ENCODE measurements at regions not wholly inside any gene's neighbourhood (a gene's known extent, or its start where the extent isn't known, plus 50 kb on each side); places are given as distances from the start of the nearest gene placed in this dataset.
A peak's percentile ranks its signal among the peaks of the same experiment; 100 is the strongest.
"Not testable (repeated sequence)": the region's sequence is repeated elsewhere in the genome, so short reads cannot be mapped to it uniquely, and the experiment has no call there.

GRCh38 chr22:22717664-22718063, 73.2 kb downstream of the GGTLC2 start:
- no peak for DNase-seq

DNA sequence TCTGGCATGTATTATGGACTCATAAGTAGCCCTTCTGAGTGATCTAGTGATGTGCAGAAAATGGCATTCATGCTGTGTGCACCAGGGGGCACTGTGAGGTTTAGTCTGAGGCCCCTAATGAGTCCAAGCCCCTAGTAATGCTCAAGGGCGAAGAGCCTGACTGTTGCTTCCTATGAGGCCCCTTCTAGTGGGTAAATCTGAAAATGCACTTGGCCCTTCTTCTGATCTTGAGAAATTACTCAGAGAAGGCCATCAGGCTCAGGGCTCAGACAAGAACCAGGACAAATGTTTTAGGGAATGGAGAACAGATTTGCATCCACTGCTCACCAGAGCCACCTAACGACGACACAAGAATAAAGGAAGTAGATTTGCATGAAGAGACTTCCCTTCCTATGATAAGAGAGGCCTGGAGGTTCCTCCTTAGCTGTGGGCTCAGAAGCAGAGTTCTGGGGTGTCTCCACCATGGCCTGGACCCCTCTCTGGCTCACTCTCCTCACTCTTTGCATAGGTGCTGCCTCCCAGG, 75.8 kb downstream of the GGTLC2 start:
- peak; percentile 40 to 47 for DNase-seq

DNA sequence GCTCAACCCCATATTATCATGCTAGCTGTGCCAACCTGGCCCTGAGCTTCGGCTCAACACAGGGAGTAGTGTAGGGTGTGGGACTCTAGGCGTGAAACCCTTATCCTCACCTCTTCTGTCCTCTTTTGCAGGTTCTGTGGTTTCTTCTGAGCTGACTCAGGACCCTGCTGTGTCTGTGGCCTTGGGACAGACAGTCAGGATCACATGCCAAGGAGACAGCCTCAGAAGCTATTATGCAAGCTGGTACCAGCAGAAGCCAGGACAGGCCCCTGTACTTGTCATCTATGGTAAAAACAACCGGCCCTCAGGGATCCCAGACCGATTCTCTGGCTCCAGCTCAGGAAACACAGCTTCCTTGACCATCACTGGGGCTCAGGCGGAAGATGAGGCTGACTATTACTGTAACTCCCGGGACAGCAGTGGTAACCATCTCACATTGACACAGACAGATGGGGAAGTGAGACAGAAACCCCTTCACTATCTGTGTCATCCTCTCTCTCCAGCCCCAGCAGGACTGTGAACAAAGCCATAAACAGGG, 76.4 kb downstream of the GGTLC2 start:
- DNase-seq, result peak in 1 of 2 experiments; percentile 2

DNA sequence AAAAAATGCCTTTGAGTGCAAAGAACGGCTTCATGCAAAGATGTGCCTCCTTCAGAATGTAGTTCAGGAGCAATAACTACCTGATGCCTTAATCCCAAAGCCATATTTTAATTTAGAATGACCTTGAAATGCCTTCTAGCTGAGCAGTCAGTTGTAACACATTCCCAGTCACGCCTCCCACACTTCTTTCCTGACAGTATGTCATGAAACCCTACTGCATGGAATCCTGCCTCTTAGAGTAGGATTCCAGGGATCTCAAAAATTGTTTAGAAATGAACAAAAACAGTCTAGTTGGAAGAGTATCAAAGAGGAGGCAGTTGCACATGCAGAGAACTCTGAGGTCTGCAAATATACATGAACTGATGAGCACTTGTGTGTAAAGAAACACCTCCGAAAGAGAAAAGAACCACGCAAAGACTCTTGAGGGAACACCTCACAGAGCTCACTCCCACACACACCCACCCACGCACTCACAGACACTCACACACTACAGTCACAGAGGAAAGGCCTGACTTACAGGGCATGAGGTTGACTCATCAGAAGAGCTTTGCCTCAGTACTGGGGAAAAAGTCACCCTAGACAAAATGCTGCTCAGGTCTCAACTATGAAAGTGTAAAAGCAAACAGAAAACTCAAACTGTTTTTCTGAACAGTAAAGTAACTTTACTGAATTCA, 77.4 kb downstream of the GGTLC2 start:
- DNase-seq, result peak; percentile 56 to 65

- no peak for DNase-seq
These were observed 84.0 kb downstream of the GGTLC2 start for GRCh38 chr22:22728382-22728781.

DNA sequence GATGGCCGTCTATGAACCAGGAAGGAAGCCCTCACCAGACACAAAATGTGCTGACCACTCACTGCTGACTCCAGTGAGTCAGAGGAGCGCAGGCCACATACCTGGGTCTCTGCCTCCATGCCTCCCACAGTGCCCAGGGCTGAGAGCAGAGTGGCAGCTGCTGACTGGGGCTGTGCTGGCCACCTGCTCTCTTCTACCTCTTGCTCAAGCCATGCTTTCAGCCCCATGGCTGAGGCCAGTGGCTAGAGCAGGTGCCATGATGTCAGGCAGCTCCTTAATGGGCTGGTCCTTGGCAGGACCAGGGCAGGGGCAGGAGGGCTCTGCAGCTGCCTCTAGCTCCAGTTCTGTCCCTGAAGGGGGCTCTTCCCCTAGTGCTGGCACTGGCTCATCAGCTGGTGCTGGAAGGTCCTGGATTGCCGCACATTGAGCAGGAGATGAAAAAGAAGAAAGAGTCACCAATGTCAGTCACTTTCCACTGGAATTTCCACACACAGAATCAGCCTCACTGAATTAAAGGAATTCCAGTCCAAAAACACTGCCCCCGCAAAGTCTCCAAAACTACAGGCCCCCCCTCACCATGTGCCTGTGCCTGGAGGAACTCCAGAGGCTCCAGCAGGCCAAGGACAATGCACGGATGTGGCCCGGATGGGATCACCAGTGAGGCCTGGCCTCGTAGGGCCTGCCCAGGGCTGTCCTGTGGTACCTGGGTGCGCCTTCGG, 86.4 kb downstream of the GGTLC2 start:
- no peak for DNase-seq

DNA sequence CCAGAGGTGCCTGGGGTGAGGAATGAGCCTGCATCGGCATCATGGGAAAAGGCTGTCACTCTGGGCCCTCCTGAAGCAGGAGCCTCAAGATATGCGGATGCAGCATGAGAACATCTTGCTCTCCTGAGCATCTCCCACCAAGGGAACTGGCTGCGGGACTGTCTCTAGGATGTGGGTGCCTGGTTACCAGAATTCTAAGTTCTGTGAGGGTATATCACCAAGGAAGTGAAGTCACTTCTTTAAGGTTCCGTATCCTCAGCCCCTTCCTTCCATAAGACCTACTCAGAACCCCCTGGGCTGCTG, 86.9 kb downstream of the GGTLC2 start:
- no peak for DNase-seq

DNA sequence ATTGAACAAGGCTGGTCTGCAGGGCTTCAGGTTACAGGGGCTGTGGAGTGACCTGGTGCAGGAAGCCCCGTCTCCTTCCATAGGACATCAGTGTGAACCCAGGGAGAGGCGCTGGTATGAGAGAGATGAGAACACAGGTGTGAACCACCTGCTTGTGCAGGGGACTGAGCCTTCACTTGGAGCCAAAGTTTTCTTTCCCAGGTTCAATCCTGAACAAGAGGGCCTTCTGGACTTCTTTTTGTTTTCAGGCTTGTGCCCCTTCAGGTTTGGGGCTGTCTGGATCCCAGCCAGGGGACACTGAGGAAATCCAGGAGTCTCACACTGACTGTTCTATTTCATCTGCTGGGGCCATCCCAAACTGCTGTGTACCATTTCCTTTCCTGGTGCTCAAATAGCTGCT, 88.6 kb downstream of the GGTLC2 start:
- not testable (repeated sequence) for DNase-seq

DNA sequence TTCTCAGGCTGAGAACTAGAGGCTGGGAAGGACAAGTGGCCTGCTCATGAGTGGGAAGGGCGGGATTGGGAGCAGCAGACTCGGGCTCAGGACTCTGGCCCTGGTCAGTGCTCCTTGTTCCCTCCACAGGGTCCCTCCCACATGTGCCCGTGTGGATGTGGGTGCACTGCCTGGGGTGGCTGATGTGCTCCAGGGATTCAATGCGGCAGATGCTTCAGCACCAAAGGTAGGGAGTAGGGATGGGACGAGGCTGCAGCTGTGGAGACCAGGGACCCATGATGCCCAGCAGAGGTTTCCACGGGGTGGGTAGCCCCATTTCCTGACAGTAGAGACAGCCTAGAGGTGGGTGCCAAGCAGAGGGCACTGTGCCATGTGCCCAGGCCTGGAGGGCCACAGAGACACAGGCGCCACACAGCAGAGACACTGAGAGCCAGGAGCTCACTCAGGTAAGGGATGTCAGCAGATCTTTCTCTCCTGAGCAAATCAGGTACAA, 89.5 kb downstream of the GGTLC2 start:
- DNase-seq, result no peak

GRCh38 chr22:22734395-22735272, 90.2 kb downstream of the GGTLC2 start:
- DNase-seq, result not testable (repeated sequence)

- not testable (repeated sequence) for DNase-seq
These were observed 90.9 kb downstream of the GGTLC2 start for GRCh38 chr22:22735276-22735675.

DNA sequence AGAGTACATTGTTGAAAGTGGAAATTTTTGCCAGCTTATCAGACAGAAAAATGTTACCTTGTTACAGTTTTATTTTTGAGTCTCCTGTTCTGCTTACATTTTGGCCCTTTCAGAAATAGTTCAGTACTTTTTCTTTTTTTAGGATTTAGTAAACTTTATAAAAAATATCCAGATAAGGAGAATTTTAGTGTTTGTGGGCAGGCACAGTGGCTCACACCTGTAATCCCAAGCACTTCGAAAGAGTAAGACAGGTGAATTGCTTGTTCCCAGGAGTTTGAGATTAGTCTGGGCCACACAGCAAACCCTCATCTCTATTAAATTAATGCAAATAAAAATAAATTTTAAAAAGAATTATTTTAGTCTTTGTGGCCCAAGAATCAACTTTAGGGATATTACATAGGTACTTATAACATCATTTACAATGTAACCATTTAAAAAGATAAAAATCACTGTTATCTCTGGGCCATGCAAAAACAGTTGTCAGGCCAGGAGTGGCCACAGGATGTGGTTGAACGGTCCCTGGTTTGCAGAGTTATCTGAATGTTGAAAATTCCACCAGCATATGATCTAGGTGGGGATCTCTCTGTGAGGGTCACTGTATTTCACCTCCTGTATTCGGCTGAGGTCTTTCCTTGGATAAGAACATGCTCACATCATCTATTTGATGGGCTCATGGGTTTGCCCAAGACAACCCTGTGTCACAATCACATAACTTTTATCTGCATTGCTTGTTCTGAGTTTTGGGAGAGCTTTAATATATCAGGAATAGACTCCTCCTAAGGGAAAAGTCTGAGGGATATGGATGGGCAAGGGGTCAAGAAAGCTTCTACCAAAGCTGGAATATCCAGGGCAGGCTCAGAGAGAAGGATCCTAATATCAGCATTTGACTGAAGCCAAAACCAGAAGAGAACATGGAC, 91.5 kb downstream of the GGTLC2 start:
- DNase-seq, result no peak

DNA sequence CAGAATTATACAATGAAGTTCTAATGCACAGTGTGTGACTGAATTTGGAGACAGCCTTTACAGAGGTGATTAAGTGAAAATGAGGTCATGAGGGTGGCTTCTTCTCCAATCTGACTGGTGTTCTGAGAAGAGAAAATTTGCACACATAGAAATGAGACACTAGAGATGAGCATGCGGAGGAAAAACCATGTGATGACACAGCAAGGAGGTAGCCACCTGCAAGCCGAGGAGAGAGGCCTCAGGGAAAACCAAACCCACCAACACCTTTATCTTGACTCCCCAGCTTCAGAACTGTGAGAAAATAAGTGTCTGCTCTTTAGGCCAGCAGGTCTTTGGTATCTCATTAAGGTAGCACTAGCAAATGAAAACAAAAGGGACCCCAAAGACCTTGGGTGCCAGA, 93.2 kb downstream of the GGTLC2 start:
- no peak for DNase-seq

GRCh38 chr22:22738959-22739585, 94.7 kb downstream of the GGTLC2 start:
- DNase-seq, result no peak

DNA sequence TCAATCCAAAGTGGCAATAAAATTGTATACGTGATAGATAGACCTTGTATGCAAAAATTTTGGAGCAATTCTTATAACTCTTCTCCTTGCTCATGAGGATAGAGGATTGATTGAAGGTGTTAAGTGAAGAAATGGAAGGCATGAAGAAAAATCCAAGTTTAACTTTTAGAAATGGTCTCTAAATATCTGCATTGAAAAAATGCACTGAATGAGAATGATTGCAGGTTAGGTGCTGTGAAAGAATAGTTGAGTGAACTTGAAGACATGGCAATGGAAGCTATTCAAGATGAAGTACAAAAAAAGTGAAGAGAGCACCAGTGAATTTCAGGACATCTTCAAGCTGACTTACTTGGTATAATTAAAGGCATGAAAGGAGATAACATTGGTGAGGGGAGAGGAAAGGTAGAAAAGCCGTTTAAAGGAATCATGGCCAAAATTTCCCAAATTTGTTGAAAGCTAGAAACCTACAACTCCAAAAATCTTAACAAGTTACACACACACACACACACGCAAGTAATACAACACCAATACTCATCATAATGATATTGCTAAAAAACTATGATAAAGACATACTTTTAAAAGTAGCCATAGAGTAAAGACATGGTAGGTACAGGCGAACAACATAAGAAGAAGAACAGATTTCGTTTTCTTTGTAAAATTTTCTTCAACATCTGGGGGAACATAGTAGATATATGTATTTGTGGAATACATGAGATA, 96.3 kb downstream of the GGTLC2 start:
- no peak for DNase-seq

DNA sequence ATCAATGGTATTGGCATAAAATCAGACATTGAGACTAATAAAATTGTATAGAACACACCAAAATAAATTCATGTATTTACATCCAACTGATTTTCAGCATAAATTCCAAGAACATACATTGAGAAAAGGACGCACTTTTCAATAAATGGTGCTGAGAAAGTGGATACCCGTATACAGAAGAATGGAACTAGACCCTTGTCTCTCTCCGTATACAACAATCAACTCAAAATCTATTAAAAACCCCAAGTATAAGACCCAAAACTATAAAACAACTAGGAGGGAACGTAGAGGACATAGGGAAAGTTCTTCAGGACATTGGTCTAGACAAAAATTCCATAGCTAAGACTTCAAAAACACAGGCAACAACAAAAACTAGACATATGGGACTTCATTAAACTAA, 97.4 kb downstream of the GGTLC2 start:
- DNase-seq, result no peak

DNA sequence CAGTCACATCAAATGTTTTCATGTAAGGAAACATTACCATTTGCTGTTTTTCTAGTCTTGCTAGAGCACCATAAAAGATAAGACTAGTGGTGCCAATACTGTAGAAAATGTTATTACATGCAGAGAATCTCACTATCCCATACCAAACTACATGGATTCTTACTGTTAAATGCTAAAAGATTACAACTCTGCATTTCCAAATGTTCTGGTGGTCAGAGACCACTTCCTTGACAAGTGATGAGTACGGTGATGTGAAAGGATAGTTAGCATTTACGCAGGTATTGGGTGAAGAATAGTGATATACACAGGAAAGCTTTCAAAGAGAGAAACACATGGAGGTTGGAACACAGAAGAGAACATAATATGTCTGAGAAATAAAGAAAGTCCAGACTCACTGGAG, 98.2 kb downstream of the GGTLC2 start:
- no peak for DNase-seq

DNA sequence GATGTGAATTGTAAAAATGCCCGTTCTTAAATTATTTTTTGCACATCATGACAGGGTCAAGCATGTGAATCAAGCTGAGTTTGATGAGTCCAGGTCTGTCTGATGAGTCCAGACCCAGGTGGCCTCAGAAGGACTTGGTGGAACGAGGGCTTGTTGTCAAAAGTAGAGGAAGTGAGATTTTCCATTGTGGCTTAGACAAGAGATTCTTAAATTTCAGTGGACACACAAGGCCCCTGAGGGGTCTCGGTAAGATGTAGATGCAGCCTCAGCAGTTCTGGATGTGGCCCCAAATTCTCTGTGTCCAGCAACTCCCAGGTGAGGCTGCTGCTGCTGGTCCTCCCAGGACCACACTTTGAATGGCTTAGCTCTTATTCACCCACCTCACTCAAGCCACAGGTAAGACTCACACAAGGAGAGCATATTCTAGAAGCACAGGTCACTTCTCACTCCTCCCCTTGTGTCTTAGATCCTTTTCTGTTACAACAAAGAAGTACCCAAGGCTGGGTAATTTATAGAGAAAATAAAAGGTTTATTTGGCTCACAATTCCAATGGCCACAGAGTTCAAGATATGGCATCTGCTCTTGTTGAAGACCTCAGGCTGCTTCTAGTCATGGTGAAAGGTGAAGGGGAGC, 98.8 kb downstream of the GGTLC2 start:
- DNase-seq, result no peak

DNA sequence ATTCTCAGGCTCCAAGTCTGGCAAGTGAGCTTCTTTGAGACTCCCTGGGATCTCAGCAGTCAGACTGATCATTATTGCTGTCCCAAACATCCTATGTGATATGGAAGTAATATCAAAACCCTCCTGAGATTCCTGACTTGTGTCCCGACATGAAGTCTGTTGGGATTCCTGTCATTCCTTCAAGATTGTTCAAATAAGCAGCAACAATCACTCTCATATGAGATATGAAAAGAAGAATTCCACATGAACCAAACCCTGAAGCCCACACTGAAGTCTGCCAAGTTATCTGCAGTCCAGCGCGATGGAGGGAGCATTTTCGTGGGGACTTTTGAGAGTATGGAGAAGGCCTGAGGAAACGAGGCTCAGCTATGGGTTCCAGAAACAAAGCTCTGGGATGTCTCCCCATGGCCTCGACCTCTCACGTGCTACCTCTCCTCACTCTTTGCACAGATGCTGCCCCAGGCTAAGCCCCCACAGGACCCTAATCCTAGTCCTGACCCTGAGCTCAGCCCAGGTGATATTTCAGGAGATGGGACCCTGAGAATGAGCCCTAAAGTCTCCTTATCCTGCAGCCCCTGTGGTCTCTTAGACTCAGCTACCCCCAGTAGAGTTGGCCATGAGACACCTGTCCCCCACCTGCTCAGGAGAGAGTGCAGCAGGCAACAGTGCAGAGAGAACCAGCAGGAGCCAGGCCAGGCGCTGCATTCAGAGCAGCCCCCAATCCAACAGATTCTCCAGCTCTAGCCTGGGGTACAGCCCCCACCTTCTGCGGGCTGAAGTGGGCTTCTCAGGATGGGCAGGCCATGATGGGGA, 100.2 kb downstream of the GGTLC2 start:
- DNase-seq, result no peak

Data from activated CD4-positive, alpha-beta T cell treated with anti-CD3 and anti-CD28 coated beads, Interleukin-2, amount 50 U/mL, for 48 hours (primary cell).